Spleen (tissue), 11 donors: ENCODE measurements at regions not wholly inside any gene's neighbourhood (a gene's known extent, or its start where the extent isn't known, plus 50 kb on each side); places are given as distances from the start of the nearest gene placed in this dataset.

Experiments used
- DNase-seq: peaks from one replicate; pipeline ENCODE4 v3.0.0-alpha.2; 2020
- H3K27ac ChIP-seq, 8 donors: fragments of 200-600 bp; sonication (generic) in 7 of 8; 1 replicate in 4 of 8; 2 replicates in 4 of 8; pipeline versions ENCODE4 v1.5.0 to v1.8.0; 2016 to 2021; ENCODE audit warnings: inconsistent platforms in 4 of 8, mild to moderate bottlenecking in 4 of 8, moderate library complexity in 1 of 8
- H3K27me3 ChIP-seq, 7 donors: fragments of 200-600 bp; sonication (generic) in 6 of 7; replicated peaks in 1 of 7; 1 replicate in 4 of 7; 2 replicates in 3 of 7; pipeline versions ENCODE4 v1.5.0 to v1.8.0; 2016 to 2021; ENCODE audit warnings: inconsistent platforms in 3 of 7, mild to moderate bottlenecking in 1 of 7
- H3K36me3 ChIP-seq, 6 donors: fragments of 200-600 bp; sonication (generic) in 5 of 6; 1 replicate in 4 of 6; 2 replicates in 2 of 6; pipeline versions ENCODE4 v1.5.0 to v1.8.0; 2016 to 2021; ENCODE audit warnings: inconsistent platforms in 2 of 6
- H3K4me1 ChIP-seq, 6 donors: fragments of 200-600 bp; sonication (generic) in 5 of 6; 1 replicate in 3 of 6; 2 replicates in 3 of 6; pipeline versions ENCODE4 v1.5.0 to v1.8.0; 2016 to 2021; ENCODE audit warnings: inconsistent platforms in 3 of 6
- H3K4me3 ChIP-seq, 8 donors: fragments of 200-600 bp; sonication (generic) in 7 of 8; 1 replicate in 4 of 8; 2 replicates in 4 of 8; pipeline versions ENCODE4 v1.5.0 to v1.8.0; 2016 to 2021; ENCODE audit warnings: inconsistent platforms in 4 of 8, mild to moderate bottlenecking in 4 of 8, moderate library complexity in 2 of 8
- H3K9me3 ChIP-seq, 8 donors: fragments of 200-600 bp; sonication (generic) in 7 of 8; 1 replicate in 4 of 8; 2 replicates in 4 of 8; pipeline versions ENCODE4 v1.5.0 to v1.8.0; 2016 to 2021; ENCODE audit warnings: inconsistent platforms in 4 of 8
- POLR2A ChIP-seq, 3 donors: fragments of 450-650 bp; IDR thresholded peaks; one replicate each; pipeline ENCODE4 v1.5.1; 2017; ENCODE audit warnings: antibody characterized with exemption in 3 of 3, mild to moderate bottlenecking in 1 of 3
- POLR2AphosphoS5 ChIP-seq, 3 donors: sonication (generic); formaldehyde crosslinking; IDR thresholded peaks; one replicate each; pipeline ENCODE4 v1.5.1; 2017; ENCODE audit warnings: antibody characterized with exemption in 3 of 3
- WGBS, 5 donors: extraction: QIAGEN DNeasy Blood & Tissue Kit in 3 of 5; methylation state at CpG; one replicate each; pipeline versions ENCODE4 v1.1.5 to v1.1.7; 2013 to 2018; 5-methylcytosine and 5-hydroxymethylcytosine counted together
- intact Hi-C: fragments of 100-400 bp; cut with DNase I; formaldehyde crosslinking; loops from one replicate; pipeline ENCODE4 v1.15.0; 2023; ENCODE audit warnings: low total_unique reads
- TF ChIP-seq, protein P1 (sequence below), 11 experiments: fragments of 200-600 bp in 7 of 11; fragments of 450-650 bp in 4 of 11; sonication (generic) in 4 of 11; IDR thresholded peaks in 8 of 11; conservative IDR thresholded peaks in 3 of 11; 1 replicate in 7 of 11; 2 replicates in 4 of 11; pipeline versions ENCODE4 v1.4.0 to v1.8.0; 2016 to 2021; ENCODE audit warnings: antibody characterized with exemption in 11 of 11, inconsistent platforms in 4 of 11, mild to moderate bottlenecking in 1 of 11
- donor health status: healthy with polysubstance abuse.
- donor health status: DM: no; HTN: no; CAD: no; lungs with moderate emphysema.
- donor health status: DM: no; HTN: no; CAD: no.
- donor health status: Bipolar disorder and iron deficiency.
- donor health status: healthy.
- donor health status: DM: no; HTN: no; CAD: no.
- donor health status: DM: yes; HTN: yes; CAD: no.

DNA sequence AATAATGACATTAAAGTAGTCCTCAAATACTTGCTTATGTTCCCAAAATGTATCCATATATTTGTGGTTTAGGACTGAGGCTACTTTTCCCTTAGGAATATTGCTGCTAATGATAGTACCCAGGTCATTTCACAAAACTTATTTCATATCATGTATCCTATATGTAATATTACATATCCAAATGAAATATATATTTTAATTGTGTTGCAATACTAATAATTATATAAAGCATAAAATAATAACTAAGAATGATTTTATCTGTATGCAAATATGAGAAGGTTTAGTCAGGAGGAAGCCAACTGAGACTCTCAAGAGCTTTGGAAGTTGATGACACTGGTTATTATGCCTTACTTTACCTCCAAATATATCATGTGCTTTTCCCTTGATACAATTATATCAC lies 231.5 kb upstream of the KLF14 start:
- Histone ChIP-seq H3K27me3 (no peaks in the 10 kb centered on the region), H3K36me3 (peaks cover 0 to 48% (median 8%) of the 10 kb centered on the region in 6 donors), H3K4me1 (peaks cover 17 to 96% (median 64%) of the 10 kb centered on the region in 6 donors), H3K9me3 (no peaks in the 10 kb centered on the region), H3K4me3 (no peak overlapping the region), H3K27ac (no peak overlapping the region)
- intact Hi-C loops: loop anchor here (10.0 kb wide), 1 partner anchor 61 kb away; no protein-coding TSS in a partner anchor
- TF ChIP-seq POLR2AphosphoS5 (IDR thresholded peaks at IDR 0.05) (no peak), POLR2A (IDR thresholded peaks at IDR 0.05) (no peak)
- TF ChIP-seq, protein P1, sequence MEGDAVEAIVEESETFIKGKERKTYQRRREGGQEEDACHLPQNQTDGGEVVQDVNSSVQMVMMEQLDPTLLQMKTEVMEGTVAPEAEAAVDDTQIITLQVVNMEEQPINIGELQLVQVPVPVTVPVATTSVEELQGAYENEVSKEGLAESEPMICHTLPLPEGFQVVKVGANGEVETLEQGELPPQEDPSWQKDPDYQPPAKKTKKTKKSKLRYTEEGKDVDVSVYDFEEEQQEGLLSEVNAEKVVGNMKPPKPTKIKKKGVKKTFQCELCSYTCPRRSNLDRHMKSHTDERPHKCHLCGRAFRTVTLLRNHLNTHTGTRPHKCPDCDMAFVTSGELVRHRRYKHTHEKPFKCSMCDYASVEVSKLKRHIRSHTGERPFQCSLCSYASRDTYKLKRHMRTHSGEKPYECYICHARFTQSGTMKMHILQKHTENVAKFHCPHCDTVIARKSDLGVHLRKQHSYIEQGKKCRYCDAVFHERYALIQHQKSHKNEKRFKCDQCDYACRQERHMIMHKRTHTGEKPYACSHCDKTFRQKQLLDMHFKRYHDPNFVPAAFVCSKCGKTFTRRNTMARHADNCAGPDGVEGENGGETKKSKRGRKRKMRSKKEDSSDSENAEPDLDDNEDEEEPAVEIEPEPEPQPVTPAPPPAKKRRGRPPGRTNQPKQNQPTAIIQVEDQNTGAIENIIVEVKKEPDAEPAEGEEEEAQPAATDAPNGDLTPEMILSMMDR (IDR thresholded peaks at IDR 0.05 in 8 of 11, conservative IDR thresholded peaks at IDR 0.05 in 3 of 11): no peak
- no peak for DNase-seq

DNA sequence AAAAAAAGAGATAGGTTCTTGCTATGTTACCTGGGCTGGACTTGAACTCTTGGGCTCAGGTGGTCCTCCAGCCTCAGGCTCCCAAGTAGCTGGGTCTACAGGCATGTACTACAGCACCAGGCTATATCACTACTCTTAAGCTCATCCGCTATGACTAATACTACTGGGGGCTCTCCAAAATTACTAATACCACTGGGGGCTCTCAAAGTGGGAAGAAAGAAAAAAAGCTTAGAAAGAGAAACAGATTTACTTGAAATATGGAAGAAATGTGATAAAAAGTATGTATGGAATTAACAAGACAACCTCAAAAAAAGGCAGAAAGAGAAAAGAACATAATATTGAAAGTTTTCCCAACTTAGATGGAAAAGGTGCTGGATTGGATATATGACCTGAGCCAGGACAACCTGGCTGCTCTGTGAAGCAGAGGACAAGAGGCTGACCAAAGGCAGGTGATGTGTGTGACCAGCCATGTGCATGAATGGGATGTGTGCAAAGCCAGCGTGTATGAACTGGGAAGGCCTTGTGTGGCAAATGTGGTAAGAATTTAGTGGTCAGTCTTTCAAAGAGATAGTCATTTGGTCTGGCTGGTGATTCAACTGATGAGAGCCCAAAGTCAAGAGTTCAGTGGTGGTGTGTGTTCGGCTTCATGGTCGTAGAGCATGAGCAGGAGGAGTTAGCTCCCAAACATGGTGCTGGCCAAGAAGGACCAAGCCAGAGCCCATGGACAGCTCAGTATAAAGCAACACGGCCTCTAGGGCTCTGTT lies 232.4 kb upstream of the KLF14 start:
- no peaks in the 10 kb centered on the region for H3K9me3 ChIP-seq
- H3K27ac ChIP-seq: peak overlapping the region in 1 of 8 donors; percentile 7
- 80 to 89% (median 87%) methylated on average over 5 of the region's 5 CpGs for WGBS, 5 donors
- no peak overlapping the region for H3K4me3 ChIP-seq
- peaks cover 19 to 96% (median 64%) of the 10 kb centered on the region in 6 donors for H3K4me1 ChIP-seq
- no peaks in the 10 kb centered on the region for H3K27me3 ChIP-seq
- intact Hi-C loops: loop anchor here (10.0 kb wide), 1 partner anchor 62 kb away; no protein-coding TSS in a partner anchor
- H3K36me3 ChIP-seq: peaks cover 0 to 48% (median 8%) of the 10 kb centered on the region in 6 donors
- TF ChIP-seq, protein P1 (IDR thresholded peaks at IDR 0.05 in 8 of 11, conservative IDR thresholded peaks at IDR 0.05 in 3 of 11): no peak
- TF ChIP-seq POLR2AphosphoS5 (IDR thresholded peaks at IDR 0.05): no peak
- TF ChIP-seq POLR2A (IDR thresholded peaks at IDR 0.05): no peak
- no peak for DNase-seq

DNA sequence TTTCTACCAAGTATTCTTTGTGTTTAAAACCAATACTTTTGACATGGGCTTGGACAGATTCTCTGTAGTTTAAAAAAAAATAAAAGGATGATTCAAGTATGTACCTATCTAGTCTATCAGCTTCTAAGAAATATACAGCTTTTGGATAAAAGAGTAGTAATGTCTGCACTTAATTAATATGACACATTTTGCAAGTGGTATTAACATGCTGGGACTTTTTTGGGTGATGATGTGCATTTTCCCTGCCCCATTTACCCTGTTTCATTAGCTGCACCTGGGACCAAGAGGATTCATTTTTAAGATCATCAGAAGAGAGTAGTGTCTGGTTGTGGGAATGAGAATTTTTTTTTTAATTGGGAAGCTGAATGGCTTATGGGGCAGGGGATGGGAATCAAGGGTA lies 236.2 kb upstream of the KLF14 start:
- peaks cover 0 to 13% (median 7%) of the 10 kb centered on the region in 8 donors for H3K9me3 ChIP-seq
- H3K27me3 ChIP-seq: no peaks in the 10 kb centered on the region
- TF ChIP-seq, protein P1 (IDR thresholded peaks at IDR 0.05 in 8 of 11, conservative IDR thresholded peaks at IDR 0.05 in 3 of 11): no peak
- TF ChIP-seq POLR2A (IDR thresholded peaks at IDR 0.05): no peak
- TF ChIP-seq POLR2AphosphoS5 (IDR thresholded peaks at IDR 0.05): no peak
- intact Hi-C loops: no loop called here
- no peak overlapping the region for H3K4me3 ChIP-seq
- peaks cover 4 to 56% (median 15%) of the 10 kb centered on the region in 6 donors for H3K36me3 ChIP-seq
- H3K4me1 ChIP-seq: peaks cover 3 to 86% (median 39%) of the 10 kb centered on the region in 6 donors
- H3K27ac ChIP-seq: peak overlapping the region in 5 of 8 donors; percentile 23 to 55 (median 47)
- DNase-seq: no peak

DNA sequence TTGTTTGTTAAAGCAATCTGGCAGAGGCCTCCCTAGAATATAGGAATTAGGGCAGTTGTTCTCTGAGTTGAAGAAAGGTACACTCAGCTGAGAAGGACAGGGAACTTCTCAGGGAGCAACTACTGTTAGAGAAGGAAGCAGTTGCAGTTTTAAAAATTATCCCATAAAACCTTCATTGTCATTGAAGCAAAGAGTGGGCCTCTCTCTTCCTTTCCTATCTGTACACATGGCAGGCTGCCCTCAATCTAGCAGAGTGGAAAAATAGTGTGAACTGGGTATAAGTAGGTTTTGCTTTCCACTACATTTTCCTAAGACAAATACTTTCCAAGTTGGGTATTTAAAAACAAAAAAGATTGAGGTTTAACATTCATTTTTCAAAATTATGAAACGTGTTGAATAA lies 236.7 kb upstream of the KLF14 start:
- peaks cover 3 to 85% (median 39%) of the 10 kb centered on the region in 6 donors for H3K4me1 ChIP-seq
- TF ChIP-seq, protein P1 (IDR thresholded peaks at IDR 0.05 in 8 of 11, conservative IDR thresholded peaks at IDR 0.05 in 3 of 11): no peak
- peak overlapping the region in 5 of 8 donors; percentile 23 to 55 (median 47) for H3K27ac ChIP-seq
- H3K36me3 ChIP-seq: peaks cover 4 to 56% (median 17%) of the 10 kb centered on the region in 6 donors
- H3K9me3 ChIP-seq: peaks cover 0 to 14% (median 8%) of the 10 kb centered on the region in 8 donors
- intact Hi-C loops: no loop called here
- no peak overlapping the region for H3K4me3 ChIP-seq
- no peak for DNase-seq
- no peaks in the 10 kb centered on the region for H3K27me3 ChIP-seq
- WGBS, 5 donors: 12 to 37% (median 28%) methylated on average over 1 of the region's 1 CpG
